ENCODE measurements at regions not wholly inside any gene's neighbourhood (a gene's known extent, or its start where the extent isn't known, plus 50 kb on each side); places are given as distances from the start of the nearest gene placed in this dataset.

GRCh38 chr2:16336491-16336890 lies 329.1 kb downstream of the CYRIA start:
- 94% methylated on average over 1 of the region's 1 CpG for WGBS
- peaks cover 2% of the 10 kb centered on the region; the same call in 1 of the 2 replicates for H3K9me3 ChIP-seq (ENCODE audit: insufficient read depth, low read depth, low read length)
- no peak overlapping the region for H3K27ac ChIP-seq (ENCODE audit: low read depth, low read length)
- no peaks in the 10 kb centered on the region for H3K36me3 ChIP-seq (ENCODE audit: insufficient read depth, low read length)
- peaks cover 15% of the 10 kb centered on the region; the same call in 1 of the 2 replicates for H3K4me1 ChIP-seq (ENCODE audit: insufficient read depth, low read length)
- H3K4me3 ChIP-seq (ENCODE audit: low read length), result no peak overlapping the region
- H3K9ac ChIP-seq (ENCODE audit: low read depth, low read length), result no peak overlapping the region
- H3K27me3 ChIP-seq (ENCODE audit: insufficient read depth, low read length), result no peaks in the 10 kb centered on the region

- Histone ChIP-seq H3K9me3 (ENCODE audit: insufficient read depth, low read depth, low read length) (peaks cover 2% of the 10 kb centered on the region; the same call in 1 of the 2 replicates), H3K27me3 (ENCODE audit: insufficient read depth, low read length) (no peaks in the 10 kb centered on the region), H3K4me1 (ENCODE audit: insufficient read depth, low read length) (peaks cover 20% of the 10 kb centered on the region), H3K36me3 (ENCODE audit: insufficient read depth, low read length) (no peaks in the 10 kb centered on the region), H3K4me3 (ENCODE audit: low read length) (no peak overlapping the region), H3K27ac (ENCODE audit: low read depth, low read length) (no peak overlapping the region), H3K9ac (ENCODE audit: low read depth, low read length) (no peak overlapping the region)
- 92% methylated on average over 3 of the region's 3 CpGs for WGBS
Measured at GRCh38 chr2:16335947-16336346, 329.7 kb downstream of the CYRIA start.

DNA sequence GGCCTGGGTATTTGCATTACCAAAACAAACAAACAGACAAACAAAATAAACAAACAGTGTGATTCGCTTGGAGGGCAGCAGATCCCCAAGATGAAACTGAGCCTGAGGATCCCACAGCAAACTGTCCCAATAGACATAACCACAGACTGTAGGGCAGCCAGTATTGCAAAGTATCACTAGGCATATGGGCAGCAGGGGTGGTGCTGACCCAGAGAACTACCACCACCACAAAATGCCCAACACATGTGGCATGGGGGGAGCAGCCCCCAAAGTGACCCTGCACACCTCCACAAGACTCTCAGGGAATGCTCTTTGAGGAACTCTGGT lies 330.1 kb downstream of the CYRIA start:
- peaks cover 2% of the 10 kb centered on the region; the same call in 1 of the 2 replicates for H3K9me3 ChIP-seq (ENCODE audit: insufficient read depth, low read depth, low read length)
- no peak overlapping the region for H3K27ac ChIP-seq (ENCODE audit: low read depth, low read length)
- H3K27me3 ChIP-seq (ENCODE audit: insufficient read depth, low read length), result no peaks in the 10 kb centered on the region
- H3K4me1 ChIP-seq (ENCODE audit: insufficient read depth, low read length), result peaks cover 24% of the 10 kb centered on the region
- H3K9ac ChIP-seq (ENCODE audit: low read depth, low read length), result no peak overlapping the region
- WGBS, result 75% methylated on average over 1 of the region's 1 CpG
- no peaks in the 10 kb centered on the region for H3K36me3 ChIP-seq (ENCODE audit: insufficient read depth, low read length)
- H3K4me3 ChIP-seq (ENCODE audit: low read length), result no peak overlapping the region

GRCh38 chr2:16334886-16335603 lies 330.6 kb downstream of the CYRIA start:
- H3K4me3 ChIP-seq (ENCODE audit: low read length), result no peak overlapping the region
- no peak overlapping the region for H3K27ac ChIP-seq (ENCODE audit: low read depth, low read length)
- H3K9ac ChIP-seq (ENCODE audit: low read depth, low read length), result no peak overlapping the region
- no peaks in the 10 kb centered on the region for H3K36me3 ChIP-seq (ENCODE audit: insufficient read depth, low read length)
- no peaks in the 10 kb centered on the region for H3K27me3 ChIP-seq (ENCODE audit: insufficient read depth, low read length)
- H3K9me3 ChIP-seq (ENCODE audit: insufficient read depth, low read depth, low read length), result peaks cover 2% of the 10 kb centered on the region; the same call in 1 of the 2 replicates
- peaks cover 26% of the 10 kb centered on the region for H3K4me1 ChIP-seq (ENCODE audit: insufficient read depth, low read length)
- 65% methylated on average over 2 of the region's 2 CpGs for WGBS

DNA sequence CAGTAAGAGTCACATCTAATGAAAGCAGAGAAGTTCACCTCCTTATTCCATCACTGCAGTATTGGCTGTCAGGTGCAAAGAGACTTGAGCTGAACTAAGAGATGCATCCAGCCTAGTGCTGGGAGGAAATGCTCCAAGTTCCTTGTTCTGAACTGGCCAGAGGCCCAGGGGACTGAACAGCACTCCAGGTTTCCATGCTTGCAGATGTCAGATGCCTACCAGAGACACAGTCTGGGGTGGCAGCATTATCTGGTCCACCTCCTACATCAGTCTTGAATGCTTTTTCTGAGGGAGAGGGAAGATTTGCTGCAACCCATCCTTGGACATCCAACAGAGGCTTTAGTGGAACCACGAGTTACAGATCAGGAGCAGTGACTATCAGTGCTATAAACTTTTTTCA lies 331.3 kb downstream of the CYRIA start:
- no peak overlapping the region for H3K27ac ChIP-seq (ENCODE audit: low read depth, low read length)
- H3K27me3 ChIP-seq (ENCODE audit: insufficient read depth, low read length), result no peaks in the 10 kb centered on the region
- H3K4me3 ChIP-seq (ENCODE audit: low read length), result no peak overlapping the region
- H3K9ac ChIP-seq (ENCODE audit: low read depth, low read length), result no peak overlapping the region
- peaks cover 2% of the 10 kb centered on the region; the same call in 1 of the 2 replicates for H3K9me3 ChIP-seq (ENCODE audit: insufficient read depth, low read depth, low read length)
- 96% methylated on average over 1 of the region's 1 CpG for WGBS
- H3K4me1 ChIP-seq (ENCODE audit: insufficient read depth, low read length), result peaks cover 33% of the 10 kb centered on the region
- no peaks in the 10 kb centered on the region for H3K36me3 ChIP-seq (ENCODE audit: insufficient read depth, low read length)

- Histone ChIP-seq H3K9ac (ENCODE audit: low read depth, low read length) (no peak overlapping the region), H3K4me3 (ENCODE audit: low read length) (no peak overlapping the region), H3K9me3 (ENCODE audit: insufficient read depth, low read depth, low read length) (no peaks in the 10 kb centered on the region), H3K4me1 (ENCODE audit: insufficient read depth, low read length) (peaks cover 39% of the 10 kb centered on the region), H3K27ac (ENCODE audit: low read depth, low read length) (no peak overlapping the region), H3K36me3 (ENCODE audit: insufficient read depth, low read length) (no peaks in the 10 kb centered on the region), H3K27me3 (ENCODE audit: insufficient read depth, low read length) (no peaks in the 10 kb centered on the region)
- no CpG with 5 or more reads among the region's 2 CpGs for whole genome bisulfite sequencing
Measured at GRCh38 chr2:16333681-16334080, 332.0 kb downstream of the CYRIA start.

DNA sequence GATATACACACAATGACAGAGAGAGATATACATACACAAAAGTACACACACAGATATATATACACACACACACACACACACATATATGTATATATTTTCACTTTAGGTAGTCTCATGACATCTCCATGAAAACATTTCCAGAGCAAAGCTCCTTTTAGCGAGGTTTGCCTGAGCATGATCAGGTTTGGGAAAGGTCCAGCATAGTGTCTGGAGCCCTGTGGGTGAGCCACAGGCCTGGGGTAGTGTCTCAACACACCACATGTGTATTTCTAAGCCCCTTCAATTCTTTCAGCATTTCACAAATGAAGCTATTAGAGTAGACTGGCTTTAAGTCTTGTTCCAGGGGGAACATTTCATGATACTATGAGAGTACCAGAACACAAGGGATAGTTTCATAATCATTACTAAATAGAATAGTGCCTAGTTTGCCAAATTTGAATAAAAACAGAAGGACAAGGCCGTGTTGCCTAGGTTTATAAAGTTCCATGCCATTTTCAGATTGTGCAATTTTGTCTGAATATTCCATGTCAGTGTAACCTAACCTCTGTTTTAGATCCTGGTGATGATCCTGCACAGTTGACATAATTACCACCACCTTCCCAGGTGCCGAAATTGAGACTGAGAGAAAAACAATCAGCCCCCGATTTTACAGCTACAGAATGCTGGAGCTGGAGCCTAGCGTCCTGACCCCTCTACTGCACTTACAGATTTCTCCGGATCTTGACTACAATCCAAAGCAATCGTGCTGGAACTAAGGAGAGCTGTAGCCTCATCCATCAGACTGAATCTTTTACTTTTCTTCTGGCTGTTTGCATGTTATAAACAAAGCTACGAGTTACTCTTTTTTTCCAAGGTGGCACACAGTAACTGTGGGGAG lies 332.7 kb downstream of the CYRIA start:
- H3K9ac ChIP-seq (ENCODE audit: low read depth, low read length), result no peak overlapping the region
- no peak overlapping the region for H3K27ac ChIP-seq (ENCODE audit: low read depth, low read length)
- H3K36me3 ChIP-seq (ENCODE audit: insufficient read depth, low read length), result no peaks in the 10 kb centered on the region
- H3K9me3 ChIP-seq (ENCODE audit: insufficient read depth, low read depth, low read length), result no peaks in the 10 kb centered on the region
- 91% methylated on average over 8 of the region's 8 CpGs for WGBS
- H3K4me3 ChIP-seq (ENCODE audit: low read length), result no peak overlapping the region
- H3K27me3 ChIP-seq (ENCODE audit: insufficient read depth, low read length), result no peaks in the 10 kb centered on the region
- H3K4me1 ChIP-seq (ENCODE audit: insufficient read depth, low read length), result peaks cover 39% of the 10 kb centered on the region

GRCh38 chr2:16331772-16332171 lies 333.9 kb downstream of the CYRIA start:
- H3K36me3 ChIP-seq (ENCODE audit: insufficient read depth, low read length), result no peaks in the 10 kb centered on the region
- no peak overlapping the region for H3K27ac ChIP-seq (ENCODE audit: low read depth, low read length)
- H3K4me1 ChIP-seq (ENCODE audit: insufficient read depth, low read length), result peaks cover 41% of the 10 kb centered on the region
- H3K9ac ChIP-seq (ENCODE audit: low read depth, low read length), result no peak overlapping the region
- 85% methylated on average over 2 of the region's 2 CpGs for WGBS
- no peaks in the 10 kb centered on the region for H3K9me3 ChIP-seq (ENCODE audit: insufficient read depth, low read depth, low read length)
- no peaks in the 10 kb centered on the region for H3K27me3 ChIP-seq (ENCODE audit: insufficient read depth, low read length)
- H3K4me3 ChIP-seq (ENCODE audit: low read length), result no peak overlapping the region

- H3K27me3 ChIP-seq (ENCODE audit: insufficient read depth, low read length), result no peaks in the 10 kb centered on the region
- H3K36me3 ChIP-seq (ENCODE audit: insufficient read depth, low read length), result no peaks in the 10 kb centered on the region
- H3K27ac ChIP-seq (ENCODE audit: low read depth, low read length), result peak overlapping the region; percentile 47; the same call in 1 of the 2 replicates
- 39% methylated on average over 5 of the region's 5 CpGs for WGBS
- peak overlapping the region; percentile 7; the same call in 1 of the 2 replicates for H3K4me3 ChIP-seq (ENCODE audit: low read length)
- peaks cover 44% of the 10 kb centered on the region for H3K4me1 ChIP-seq (ENCODE audit: insufficient read depth, low read length)
- H3K9me3 ChIP-seq (ENCODE audit: insufficient read depth, low read depth, low read length), result no peaks in the 10 kb centered on the region
- no peak overlapping the region for H3K9ac ChIP-seq (ENCODE audit: low read depth, low read length)
Measured at GRCh38 chr2:16330982-16331381, 334.7 kb downstream of the CYRIA start.

DNA sequence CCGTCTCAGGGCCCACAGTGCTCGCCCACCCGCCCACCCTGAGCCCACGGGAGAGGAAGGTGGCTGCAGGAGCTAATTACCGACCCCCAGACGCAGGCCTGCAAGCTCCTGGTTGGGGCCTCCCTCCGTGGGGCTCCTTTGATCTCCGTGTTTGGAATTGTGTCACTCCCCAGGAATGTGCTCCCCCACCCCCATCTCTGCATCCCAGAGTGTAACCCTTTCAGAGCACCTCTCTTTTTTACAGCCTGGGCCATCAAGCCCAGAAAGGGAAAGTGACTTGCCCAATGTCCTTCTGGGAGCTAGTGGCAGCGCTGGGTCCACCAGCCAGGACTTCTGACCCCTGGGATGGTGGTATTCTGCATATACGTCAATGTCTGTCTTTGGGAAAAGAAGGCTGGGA lies 335.1 kb downstream of the CYRIA start:
- Histone ChIP-seq H3K9me3 (ENCODE audit: insufficient read depth, low read depth, low read length) (no peaks in the 10 kb centered on the region), H3K27ac (ENCODE audit: low read depth, low read length) (peak overlapping the region; percentile 47; the same call in 1 of the 2 replicates), H3K4me3 (ENCODE audit: low read length) (peak overlapping the region; percentile 7; the same call in 1 of the 2 replicates), H3K9ac (ENCODE audit: low read depth, low read length) (no peak overlapping the region), H3K4me1 (ENCODE audit: insufficient read depth, low read length) (peaks cover 46% of the 10 kb centered on the region), H3K27me3 (ENCODE audit: insufficient read depth, low read length) (no peaks in the 10 kb centered on the region), H3K36me3 (ENCODE audit: insufficient read depth, low read length) (no peaks in the 10 kb centered on the region)
- 21% methylated on average over 9 of the region's 10 CpGs for WGBS

DNA sequence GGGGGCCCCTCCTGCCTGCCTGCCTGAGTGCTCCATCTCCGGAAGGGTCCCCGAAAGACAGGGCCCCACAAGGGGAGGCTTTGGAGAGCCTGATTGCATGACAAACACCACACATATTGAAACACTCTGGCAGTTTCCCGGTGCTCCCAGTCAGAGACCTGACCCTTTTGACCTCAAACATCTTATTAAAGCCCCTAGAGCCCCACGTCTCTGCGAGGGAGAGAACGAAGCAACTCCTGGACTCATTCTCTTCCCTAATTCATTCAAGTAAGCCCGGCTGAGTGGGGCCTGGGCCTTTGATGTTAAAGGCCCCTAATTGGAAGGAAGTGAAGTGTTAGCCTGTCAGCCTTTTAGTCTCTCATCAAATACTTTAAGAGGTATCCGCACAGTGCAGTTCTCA lies 335.6 kb downstream of the CYRIA start:
- Histone ChIP-seq H3K27me3 (ENCODE audit: insufficient read depth, low read length) (no peaks in the 10 kb centered on the region), H3K27ac (ENCODE audit: low read depth, low read length) (peak overlapping the region; percentile 59), H3K4me1 (ENCODE audit: insufficient read depth, low read length) (peaks cover 43% of the 10 kb centered on the region), H3K9me3 (ENCODE audit: insufficient read depth, low read depth, low read length) (no peaks in the 10 kb centered on the region), H3K4me3 (ENCODE audit: low read length) (no peak overlapping the region), H3K36me3 (ENCODE audit: insufficient read depth, low read length) (no peaks in the 10 kb centered on the region), H3K9ac (ENCODE audit: low read depth, low read length) (no peak overlapping the region)
- WGBS, result 28% methylated on average over 7 of the region's 8 CpGs
